ENCODE measurements at regions not wholly inside any gene's neighbourhood (a gene's known extent, or its start where the extent isn't known, plus 50 kb on each side); places are given as distances from the start of the nearest gene placed in this dataset.

DNA sequence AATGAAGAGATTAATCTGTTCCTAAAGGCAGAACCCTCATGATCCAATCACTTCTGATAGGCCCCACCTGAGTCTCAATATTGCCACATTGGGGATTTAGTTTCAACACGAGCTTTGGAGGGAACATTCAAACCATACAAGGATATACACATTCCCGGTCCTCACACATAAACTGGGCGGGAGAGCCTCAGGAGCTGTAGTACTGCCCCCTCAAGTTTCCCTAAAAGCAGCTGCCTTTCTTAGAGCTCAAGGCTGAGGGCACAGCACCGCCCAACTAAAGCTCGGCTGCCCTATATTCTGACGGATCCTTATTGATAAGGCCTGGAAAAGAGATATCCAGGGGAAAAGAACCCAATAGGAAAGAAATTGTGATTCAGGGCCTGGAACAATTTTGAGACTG, 83.0 kb downstream of the GADD45G start:
- Histone ChIP-seq H3K23me2 (ENCODE audit: low read depth, low read length) (no peaks in the 10 kb centered on the region), H2BK120ac (replicated peaks; ENCODE audit: low read depth, low read length) (no peak overlapping the region), H2BK12ac (ENCODE audit: low read depth, low read length) (peak overlapping the region; percentile 62; the same call in 1 of the 2 replicates), H3K27ac (ENCODE audit: low read depth, low read length) (no peak overlapping the region), H3K9ac (replicated peaks in 1 of 4; ENCODE audit: extremely low read depth in 1 of 4, low read depth in 3 of 4, low read length in 3 of 4) (no peak overlapping the region), H4K20me1 (replicated peaks in 1 of 2; ENCODE audit: control insufficient read depth in 1 of 2, insufficient read depth in 2 of 2, low read length in 2 of 2) (no peaks in the 10 kb centered on the region), H3K4me1 (replicated peaks in 1 of 4; ENCODE audit: control insufficient read depth in 3 of 4, insufficient read depth in 4 of 4, low read length in 3 of 4) (peaks cover 0 to 11% (median 6%) of the 10 kb centered on the region in 4 experiments; a peak in 5 of 7 replicates), H3K56ac (replicated peaks; ENCODE audit: insufficient read length, low read depth, low read length) (no peak overlapping the region), H2BK20ac (ENCODE audit: low read length) (peak overlapping the region; percentile 77; the same call in 1 of the 2 replicates), H3K79me1 (ENCODE audit: low read depth, low read length) (no peaks in the 10 kb centered on the region), H4K5ac (ENCODE audit: insufficient read length, low read depth, low read length) (no peak overlapping the region), H4K8ac (ENCODE audit: extremely low read depth, insufficient read depth, low read length) (no peak overlapping the region), H3K79me2 (ENCODE audit: control insufficient read depth in 1 of 2, insufficient read depth in 2 of 2, low read length in 2 of 2) (no peaks in the 10 kb centered on the region), H3K27me3 (replicated peaks in 1 of 4; ENCODE audit: control insufficient read depth in 3 of 4, extremely low read depth in 1 of 4, insufficient read depth in 3 of 4, low read length in 3 of 4) (no peaks in the 10 kb centered on the region), H4K91ac (replicated peaks; ENCODE audit: insufficient read length, low read length) (no peak overlapping the region), H2AFZ (ENCODE audit: low read length) (no peak overlapping the region), H3K4me3 (ENCODE audit: extremely low read depth in 1 of 4, insufficient read depth in 2 of 4, low read depth in 3 of 4, low read length in 4 of 4) (no peak overlapping the region), H3K23ac (ENCODE audit: insufficient read length) (no peak overlapping the region), H3K18ac (ENCODE audit: extremely low read depth, low read length) (no peak overlapping the region), H2BK5ac (ENCODE audit: low read depth, low read length) (peak overlapping the region; percentile 94; the same call in 1 of the 2 replicates), H3K9me3 (ENCODE audit: insufficient read depth in 2 of 2, low read depth in 1 of 2, low read length in 1 of 2) (no peaks in the 10 kb centered on the region), H3K14ac (ENCODE audit: insufficient read length) (no peak overlapping the region), H2AK5ac (ENCODE audit: low read depth, low read length) (peak overlapping the region; percentile 91; the same call in 1 of the 2 replicates), H3K4ac (replicated peaks; ENCODE audit: insufficient read length, low read depth, low read length) (no peak overlapping the region), H3K4me2 (ENCODE audit: insufficient read depth in 1 of 2, low read depth in 2 of 2, low read length in 2 of 2) (no peak overlapping the region), H3K36me3 (ENCODE audit: control insufficient read depth in 2 of 4, insufficient read depth in 4 of 4, low read length in 3 of 4) (no peaks in the 10 kb centered on the region), H2BK15ac (ENCODE audit: low read length) (peak overlapping the region; percentile 37; the same call in 1 of the 2 replicates)
- no peak for FAIRE-seq
- ChIA-PET POLR2A (ENCODE audit: partially characterized antibody) (interaction anchor here (1.2 to 1.3 kb wide), 2 partner anchors 83 to 84 kb away, joined by 4 read pairs; partner anchors contain the start of gene GADD45G), CTCF (ENCODE audit: partially characterized antibody) (interaction anchor here (0.8 to 3.0 kb wide), 11 partner anchors 8 to 412 kb away, joined by 3 to 9 read pairs (median 4); no protein-coding TSS in a partner anchor)
- DNase-seq (ENCODE audit: low read depth in 1 of 2, low spot score in 2 of 2), result no peak
- 82% methylated on average over 6 of the region's 6 CpGs; no CpG with 5 or more reads in 1 of the 2 experiments for whole genome bisulfite sequencing, 2 experiments (ENCODE audit: extremely low coverage in 1 of 2, insufficient coverage in 1 of 2, insufficient read length in 1 of 2, insufficient replicate concordance in 2 of 2, low coverage in 1 of 2, low lambda C conversion rate in 2 of 2, missing lambda C conversion rate in 1 of 2)
- TF ChIP-seq, protein P1, sequence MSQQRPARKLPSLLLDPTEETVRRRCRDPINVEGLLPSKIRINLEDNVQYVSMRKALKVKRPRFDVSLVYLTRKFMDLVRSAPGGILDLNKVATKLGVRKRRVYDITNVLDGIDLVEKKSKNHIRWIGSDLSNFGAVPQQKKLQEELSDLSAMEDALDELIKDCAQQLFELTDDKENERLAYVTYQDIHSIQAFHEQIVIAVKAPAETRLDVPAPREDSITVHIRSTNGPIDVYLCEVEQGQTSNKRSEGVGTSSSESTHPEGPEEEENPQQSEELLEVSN (IDR thresholded peaks at IDR 0.05), result peak; percentile 51; the same call in 1 of the 2 replicates
- TF ChIP-seq SUZ12 (IDR thresholded peaks at IDR 0.05; ENCODE audit: low read length), result no peak
- TF ChIP-seq RAD21 (IDR thresholded peaks at IDR 0.05 in 1 of 2, conservative IDR thresholded peaks at IDR 0.05 in 1 of 2; ENCODE audit: low read depth in 2 of 2, low read length in 2 of 2), result peak in 1 of 2 experiments; percentile 5; a peak in 1 of 4 replicates
- TF ChIP-seq CEBPB (IDR thresholded peaks at IDR 0.05; ENCODE audit: low read depth, low read length), result no peak
- no peak for TF ChIP-seq TBP (IDR thresholded peaks at IDR 0.05; ENCODE audit: low read depth, low read length)
- TF ChIP-seq CREB1 (IDR thresholded peaks at IDR 0.05), result no peak
- no peak for TF ChIP-seq GTF2F1 (IDR thresholded peaks at IDR 0.05; ENCODE audit: borderline replicate concordance, low read depth, low read length)
- no peak for TF ChIP-seq JUN (IDR thresholded peaks at IDR 0.05; ENCODE audit: low read depth, low read length)
- no peak for TF ChIP-seq EP300 (IDR thresholded peaks at IDR 0.05; ENCODE audit: borderline replicate concordance in 1 of 2, low read depth in 2 of 2, low read length in 2 of 2)
- TF ChIP-seq EZH2 (IDR thresholded peaks at IDR 0.05; ENCODE audit: low read depth, low read length, severe bottlenecking), result no peak
- TF ChIP-seq JUND (IDR thresholded peaks at IDR 0.05; ENCODE audit: low read length), result no peak

Data from H1 (cell line).